Panc1 (cell line): ENCODE measurements at regions not wholly inside any gene's neighbourhood (a gene's known extent, or its start where the extent isn't known, plus 50 kb on each side); places are given as distances from the start of the nearest gene placed in this dataset.

Source experiments
- ATAC-seq: fragments of 200-7000 bp; cut with Tn5 transposase; 2 replicates; pipeline ENCODE4 v1.9.1; 2020; ENCODE audit warnings: mild to moderate bottlenecking, moderate library complexity
- BruUV-seq: library from RNA; stranded (reverse); fragments of 400-500 nt; replicated peaks from 2 replicates; lab custom pipeline; 2021; lab: Mats Ljungman, UMichigan
- CTCF ChIA-PET: fragments of 300-600 bp; sonication (Branson Sonifier 250); formaldehyde crosslinking; loops from one replicate; lab custom pipeline; 2022; ENCODE audit warnings: antibody characterized with exemption; lab: Charles Lee
- POLR2A ChIA-PET: fragments of 300-600 bp; sonication (Branson Sonifier 250); formaldehyde crosslinking; loops from one replicate; lab custom pipeline; 2022; ENCODE audit warnings: antibody characterized with exemption; lab: Charles Lee
- DNase-seq: peaks from one replicate; pipeline ENCODE4 v3.0.0-alpha.2; 2010; ENCODE audit warnings: low read depth, low spot score
- H3K27ac ChIP-seq: 2 replicates; pipeline ENCODE4 v1.5.1; 2011; ENCODE audit warnings: mild to moderate bottlenecking, low read length, inconsistent platforms
- H3K27me3 ChIP-seq: fragments of 200-500 bp; sonication (Bioruptor generic); 2 replicates; pipeline ENCODE4 v1.6.0; 2014; ENCODE audit warnings: low read length, inconsistent platforms; ENCODE audit not compliant: control insufficient read depth, insufficient read depth
- H3K36me3 ChIP-seq: fragments of 200-500 bp; sonication (Bioruptor generic); 2 replicates; pipeline ENCODE4 v1.5.1; 2014; ENCODE audit warnings: inconsistent platforms, mild to moderate bottlenecking, low read length, moderate library complexity; ENCODE audit not compliant: control insufficient read depth, insufficient read depth
- H3K4me1 ChIP-seq: 2 replicates; pipeline ENCODE4 v1.5.1; 2011; ENCODE audit warnings: inconsistent platforms, mild to moderate bottlenecking, low read length, moderate library complexity; ENCODE audit not compliant: control insufficient read depth, insufficient read depth
- H3K4me3 ChIP-seq, 2 experiments: 2 replicates each; pipeline ENCODE4 v1.5.1; 2011 to 2012; ENCODE audit warnings: low read depth in 2 of 2, low read length in 2 of 2, mild to moderate bottlenecking in 2 of 2, inconsistent platforms in 1 of 2, moderate library complexity in 1 of 2
- H3K9me3 ChIP-seq: fragments of 200-500 bp; sonication (Bioruptor generic); 2 replicates; pipeline ENCODE4 v1.5.1; 2014; ENCODE audit warnings: low read depth, mild to moderate bottlenecking, inconsistent platforms, low read length, moderate library complexity; ENCODE audit not compliant: control insufficient read depth, insufficient read depth
- POLR2AphosphoS5 ChIP-seq: IDR thresholded peaks from 2 replicates; pipeline ENCODE4 v1.6.1; 2012; ENCODE audit warnings: mild to moderate bottlenecking, low read depth, low read length, moderate library complexity
- SIN3A ChIP-seq: IDR thresholded peaks from 2 replicates; pipeline ENCODE4 v1.6.1; 2012; ENCODE audit warnings: low read depth, mild to moderate bottlenecking, low read length, moderate library complexity, borderline replicate concordance; ENCODE audit not compliant: insufficient read depth
- TCF7L2 ChIP-seq: IDR thresholded peaks from 2 replicates; pipeline ENCODE4 v1.6.1; 2011; ENCODE audit warnings: mild to moderate bottlenecking, low read depth, low read length, inconsistent platforms
- in situ Hi-C: cut with HindIII; loops from 2 replicates; pipeline ENCODE4 v1.10.0; 2016; ENCODE audit warnings: low sequenced_read_pairs, low pct_unique_long_range_greater_than_20kb
- intact Hi-C: fragments of 100-400 bp; cut with micrococcal nuclease; formaldehyde crosslinking; loops from one replicate; pipeline ENCODE4 v1.10.0; 2022; ENCODE audit not compliant: unreplicated experiment
- TF ChIP-seq, protein P1 (sequence below), 2 experiments: IDR thresholded peaks; 2 replicates each; pipeline ENCODE4 v1.6.1; 2011 to 2012; ENCODE audit warnings: low read depth in 2 of 2, control low read depth in 1 of 2, low read length in 1 of 2, mild to moderate bottlenecking in 1 of 2, moderate library complexity in 1 of 2; ENCODE audit not compliant: insufficient read depth in 1 of 2
- TF ChIP-seq, protein P2 (sequence below): fragments of 450-650 bp; IDR thresholded peaks from 2 replicates; pipeline ENCODE4 v1.5.1; 2017; ENCODE audit warnings: mild to moderate bottlenecking

DNA sequence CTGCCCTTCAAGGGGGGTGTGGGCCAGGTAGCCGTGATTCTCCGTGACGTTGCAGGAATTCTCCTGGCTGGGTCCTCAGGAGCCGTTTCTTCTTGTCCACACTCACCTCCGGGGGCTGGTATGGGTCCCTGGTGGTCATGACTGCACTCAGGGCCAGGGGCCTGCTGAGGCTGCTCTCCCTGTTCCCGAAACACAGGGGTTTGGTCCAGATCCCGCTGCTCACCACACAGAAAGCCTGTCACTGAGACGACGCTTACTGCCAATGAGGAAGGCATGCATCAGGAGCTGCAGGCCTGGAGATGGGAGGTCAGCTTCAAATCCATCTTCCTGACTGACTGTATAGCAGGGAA, 160.7 kb downstream of the RTP5 start:
- DNase-seq (no peak), ATAC-seq (peak; percentile 57)
- BruUV-seq, result no TSS peak
- intact Hi-C loops, result no loop called here
- TF ChIP-seq, protein P1, sequence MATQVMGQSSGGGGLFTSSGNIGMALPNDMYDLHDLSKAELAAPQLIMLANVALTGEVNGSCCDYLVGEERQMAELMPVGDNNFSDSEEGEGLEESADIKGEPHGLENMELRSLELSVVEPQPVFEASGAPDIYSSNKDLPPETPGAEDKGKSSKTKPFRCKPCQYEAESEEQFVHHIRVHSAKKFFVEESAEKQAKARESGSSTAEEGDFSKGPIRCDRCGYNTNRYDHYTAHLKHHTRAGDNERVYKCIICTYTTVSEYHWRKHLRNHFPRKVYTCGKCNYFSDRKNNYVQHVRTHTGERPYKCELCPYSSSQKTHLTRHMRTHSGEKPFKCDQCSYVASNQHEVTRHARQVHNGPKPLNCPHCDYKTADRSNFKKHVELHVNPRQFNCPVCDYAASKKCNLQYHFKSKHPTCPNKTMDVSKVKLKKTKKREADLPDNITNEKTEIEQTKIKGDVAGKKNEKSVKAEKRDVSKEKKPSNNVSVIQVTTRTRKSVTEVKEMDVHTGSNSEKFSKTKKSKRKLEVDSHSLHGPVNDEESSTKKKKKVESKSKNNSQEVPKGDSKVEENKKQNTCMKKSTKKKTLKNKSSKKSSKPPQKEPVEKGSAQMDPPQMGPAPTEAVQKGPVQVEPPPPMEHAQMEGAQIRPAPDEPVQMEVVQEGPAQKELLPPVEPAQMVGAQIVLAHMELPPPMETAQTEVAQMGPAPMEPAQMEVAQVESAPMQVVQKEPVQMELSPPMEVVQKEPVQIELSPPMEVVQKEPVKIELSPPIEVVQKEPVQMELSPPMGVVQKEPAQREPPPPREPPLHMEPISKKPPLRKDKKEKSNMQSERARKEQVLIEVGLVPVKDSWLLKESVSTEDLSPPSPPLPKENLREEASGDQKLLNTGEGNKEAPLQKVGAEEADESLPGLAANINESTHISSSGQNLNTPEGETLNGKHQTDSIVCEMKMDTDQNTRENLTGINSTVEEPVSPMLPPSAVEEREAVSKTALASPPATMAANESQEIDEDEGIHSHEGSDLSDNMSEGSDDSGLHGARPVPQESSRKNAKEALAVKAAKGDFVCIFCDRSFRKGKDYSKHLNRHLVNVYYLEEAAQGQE (IDR thresholded peaks at IDR 0.05; ENCODE audit: insufficient read depth in 1 of 2, low read depth in 2 of 2, low read length in 1 of 2), result no peak
- TF ChIP-seq SIN3A (no peak), TCF7L2 (no peak), POLR2AphosphoS5 (no peak)
- TF ChIP-seq, protein P2, sequence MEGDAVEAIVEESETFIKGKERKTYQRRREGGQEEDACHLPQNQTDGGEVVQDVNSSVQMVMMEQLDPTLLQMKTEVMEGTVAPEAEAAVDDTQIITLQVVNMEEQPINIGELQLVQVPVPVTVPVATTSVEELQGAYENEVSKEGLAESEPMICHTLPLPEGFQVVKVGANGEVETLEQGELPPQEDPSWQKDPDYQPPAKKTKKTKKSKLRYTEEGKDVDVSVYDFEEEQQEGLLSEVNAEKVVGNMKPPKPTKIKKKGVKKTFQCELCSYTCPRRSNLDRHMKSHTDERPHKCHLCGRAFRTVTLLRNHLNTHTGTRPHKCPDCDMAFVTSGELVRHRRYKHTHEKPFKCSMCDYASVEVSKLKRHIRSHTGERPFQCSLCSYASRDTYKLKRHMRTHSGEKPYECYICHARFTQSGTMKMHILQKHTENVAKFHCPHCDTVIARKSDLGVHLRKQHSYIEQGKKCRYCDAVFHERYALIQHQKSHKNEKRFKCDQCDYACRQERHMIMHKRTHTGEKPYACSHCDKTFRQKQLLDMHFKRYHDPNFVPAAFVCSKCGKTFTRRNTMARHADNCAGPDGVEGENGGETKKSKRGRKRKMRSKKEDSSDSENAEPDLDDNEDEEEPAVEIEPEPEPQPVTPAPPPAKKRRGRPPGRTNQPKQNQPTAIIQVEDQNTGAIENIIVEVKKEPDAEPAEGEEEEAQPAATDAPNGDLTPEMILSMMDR, result no peak; the same call in 1 of the 2 replicates
- POLR2A ChIA-PET, result no interaction called here
- Histone ChIP-seq H3K27me3 (peaks cover under 1% of the 10 kb centered on the region; the same call in 1 of the 2 replicates), H3K9me3 (no peaks in the 10 kb centered on the region), H3K27ac (no peak overlapping the region), H3K4me1 (no peaks in the 10 kb centered on the region), H3K4me3 (no peak overlapping the region), H3K36me3 (no peaks in the 10 kb centered on the region)
- in situ Hi-C loops, result no loop called here
- CTCF ChIA-PET, result no interaction called here

DNA sequence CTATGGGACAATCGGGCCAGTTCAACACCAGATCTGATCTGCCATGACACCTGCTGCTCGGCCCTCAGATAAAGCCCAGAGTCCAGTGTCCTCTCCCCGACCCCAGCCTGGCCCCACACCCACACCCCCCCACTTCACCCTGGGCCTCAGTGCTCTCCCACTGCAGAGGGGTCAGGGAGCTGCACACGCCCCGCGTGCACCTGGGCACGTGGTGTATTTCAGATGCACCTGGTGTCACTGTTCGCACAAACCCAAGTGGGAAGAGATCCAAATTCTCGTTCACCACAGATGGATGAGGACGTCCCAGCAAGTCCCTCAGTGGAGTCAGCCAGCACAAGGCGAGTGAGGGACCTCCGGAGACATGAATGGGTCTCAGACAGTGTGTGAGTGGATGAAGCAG, 161.3 kb downstream of the RTP5 start:
- TF ChIP-seq, protein P2, result no peak
- TF ChIP-seq SIN3A, result no peak
- TF ChIP-seq POLR2AphosphoS5, result no peak
- TF ChIP-seq TCF7L2, result no peak
- TF ChIP-seq, protein P1 (IDR thresholded peaks at IDR 0.05; ENCODE audit: insufficient read depth in 1 of 2, low read depth in 2 of 2, low read length in 1 of 2), result no peak
- Histone ChIP-seq H3K36me3 (no peaks in the 10 kb centered on the region), H3K27me3 (no peaks in the 10 kb centered on the region; the same call in 1 of the 2 replicates), H3K4me1 (no peaks in the 10 kb centered on the region), H3K9me3 (no peaks in the 10 kb centered on the region), H3K27ac (no peak overlapping the region), H3K4me3 (no peak overlapping the region)
- in situ Hi-C loops, result no loop called here
- intact Hi-C loops, result no loop called here
- CTCF ChIA-PET, result no interaction called here
- ATAC-seq, result peak; percentile 32; the same call in 1 of the 2 replicates
- POLR2A ChIA-PET, result no interaction called here
- no peak for DNase-seq
- no TSS peak for BruUV-seq
